NK-92 treated with Interleukin-12 subunit alpha and Interleukin-12 subunit beta, amount 100 ng/mL, for 24 hours (cell line): ENCODE measurements at regions not wholly inside any gene's neighbourhood (a gene's known extent, or its start where the extent isn't known, plus 50 kb on each side); places are given as distances from the start of the nearest gene placed in this dataset.
"Not testable (repeated sequence)": the region's sequence is repeated elsewhere in the genome, so short reads cannot be mapped to it uniquely, and the experiment has no call there.

Experiments used
- DNase-seq: peaks from one replicate; lab custom pipeline; 2025; lab: John Stamatoyannopoulos, UW

GRCh38 chr4:3926969-3927755, 161.0 kb downstream of the ADRA2C start:
- not testable (repeated sequence) for DNase-seq

- not testable (repeated sequence) for DNase-seq
Measured at GRCh38 chr4:3929431-3929830, 163.2 kb downstream of the ADRA2C start.

- not testable (repeated sequence) for DNase-seq
Measured at GRCh38 chr4:3932734-3933133, 166.5 kb downstream of the ADRA2C start.

GRCh38 chr4:3935406-3935805, 169.2 kb downstream of the ADRA2C start:
- not testable (repeated sequence) for DNase-seq

GRCh38 chr4:3936184-3936583, 170.0 kb downstream of the ADRA2C start:
- no peak for DNase-seq

GRCh38 chr4:3937849-3938562, 171.8 kb downstream of the ADRA2C start:
- DNase-seq = not testable (repeated sequence)

GRCh38 chr4:3938676-3939075, 172.5 kb downstream of the ADRA2C start:
- DNase-seq = not testable (repeated sequence)

- DNase-seq = not testable (repeated sequence)
Measured at GRCh38 chr4:3939954-3940591, 173.9 kb downstream of the ADRA2C start.

- not testable (repeated sequence) for DNase-seq
Measured at GRCh38 chr4:3941735-3942522, 175.7 kb downstream of the ADRA2C start.

- peak; percentile 5 for DNase-seq
Measured at GRCh38 chr4:3942569-3942971, 176.4 kb downstream of the ADRA2C start.

- not testable (repeated sequence) for DNase-seq
Measured at GRCh38 chr4:3943051-3943450, 176.9 kb downstream of the ADRA2C start.

GRCh38 chr4:3945511-3946290, 179.5 kb downstream of the ADRA2C start:
- no peak for DNase-seq

- DNase-seq = not testable (repeated sequence)
Measured at GRCh38 chr4:3946553-3946952, 180.4 kb downstream of the ADRA2C start.

GRCh38 chr4:3947761-3948160, 181.6 kb downstream of the ADRA2C start:
- not testable (repeated sequence) for DNase-seq

GRCh38 chr4:3948210-3948609, 182.0 kb downstream of the ADRA2C start:
- DNase-seq = not testable (repeated sequence)

GRCh38 chr4:3949916-3950315, 183.7 kb downstream of the ADRA2C start:
- DNase-seq = not testable (repeated sequence)

- not testable (repeated sequence) for DNase-seq
Measured at GRCh38 chr4:3952443-3953139, 186.4 kb downstream of the ADRA2C start.

GRCh38 chr4:3953140-3953489, 186.9 kb downstream of the ADRA2C start:
- not testable (repeated sequence) for DNase-seq

- not testable (repeated sequence) for DNase-seq
Measured at GRCh38 chr4:3954540-3955320, 188.5 kb downstream of the ADRA2C start.
